Occipital lobe (tissue), 1 donor: ENCODE measurements at regions not wholly inside any gene's neighbourhood (a gene's known extent, or its start where the extent isn't known, plus 50 kb on each side); places are given as distances from the start of the nearest gene placed in this dataset.
"Not testable (repeated sequence)": the region's sequence is repeated elsewhere in the genome, so short reads cannot be mapped to it uniquely, and the experiment has no call there.

ENCODE experiments used
- DNase-seq: peaks from one replicate; lab custom pipeline; 2025; lab: John Stamatoyannopoulos, UW

DNA sequence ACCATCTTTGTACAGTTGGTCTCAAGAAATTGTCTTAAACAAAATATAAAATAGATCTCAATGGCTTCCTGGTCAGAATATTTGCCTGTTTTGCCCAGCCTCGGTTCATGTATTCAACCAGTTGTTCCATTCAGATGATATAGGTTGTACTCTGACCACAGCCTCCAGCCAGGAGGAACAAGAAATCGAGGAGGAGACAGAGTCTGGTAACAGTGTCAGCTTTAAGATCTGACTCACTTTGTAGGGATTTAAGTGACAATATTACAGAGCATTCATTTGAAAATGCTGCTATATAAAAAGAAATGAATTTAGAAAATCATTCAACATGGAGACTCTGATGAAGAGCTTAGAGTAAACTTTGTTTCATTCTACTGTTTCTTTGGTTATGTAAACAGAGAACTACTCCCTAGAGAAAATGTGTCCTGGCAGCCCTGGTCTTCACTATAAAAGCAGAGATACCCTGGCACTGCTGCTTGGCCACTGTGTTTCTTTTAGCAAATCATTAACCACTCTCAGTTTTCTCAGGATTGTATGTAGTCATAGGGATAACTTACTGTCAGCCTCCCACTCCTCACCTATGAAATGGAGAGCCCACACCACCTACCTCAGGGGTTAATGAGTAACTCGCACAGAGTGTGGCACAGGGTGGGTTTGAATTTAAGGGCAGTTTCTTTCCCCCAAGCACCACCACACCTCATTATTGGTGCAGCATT, 53.5 kb downstream of the PAGE2 start:
- DNase-seq, result no peak

DNA sequence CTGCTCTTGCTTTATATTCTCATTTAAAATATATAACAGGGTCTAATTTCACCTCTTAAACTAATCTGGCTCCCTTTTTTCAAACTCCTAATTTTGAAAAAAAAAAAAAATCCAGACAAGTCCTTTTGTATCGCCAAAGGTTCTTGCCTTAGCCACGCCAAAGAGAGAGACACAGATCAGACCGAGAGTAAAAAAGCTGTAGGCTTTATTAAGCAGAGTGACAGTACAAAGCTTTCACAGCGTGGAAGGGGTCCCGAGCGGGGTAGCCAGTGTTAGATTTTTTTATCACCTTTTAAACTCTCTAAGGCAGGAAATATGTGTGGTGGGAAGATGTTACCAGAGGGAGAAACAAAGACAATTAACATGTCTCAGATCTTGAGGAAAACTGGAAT, 54.1 kb downstream of the PAGE2 start:
- no peak for DNase-seq

DNA sequence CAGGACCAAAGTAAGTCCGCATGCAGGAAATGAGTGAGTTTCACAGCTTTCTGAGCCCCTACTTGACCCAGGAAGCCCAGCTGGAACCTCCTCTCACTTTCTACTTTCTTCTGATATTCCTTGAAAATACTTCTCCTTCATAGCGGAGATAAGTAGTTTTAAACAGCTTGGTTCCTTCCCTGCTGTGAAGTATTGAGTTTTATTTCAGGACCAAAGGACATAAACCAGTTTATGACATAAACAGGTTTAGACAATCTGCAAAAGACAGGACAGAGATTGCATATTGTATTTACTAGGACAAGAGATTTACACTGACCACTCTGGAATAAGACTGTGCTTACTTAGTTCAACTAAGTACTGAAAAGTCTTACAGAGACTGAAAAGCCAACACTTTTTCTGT, 54.8 kb downstream of the PAGE2 start:
- DNase-seq, result no peak

DNA sequence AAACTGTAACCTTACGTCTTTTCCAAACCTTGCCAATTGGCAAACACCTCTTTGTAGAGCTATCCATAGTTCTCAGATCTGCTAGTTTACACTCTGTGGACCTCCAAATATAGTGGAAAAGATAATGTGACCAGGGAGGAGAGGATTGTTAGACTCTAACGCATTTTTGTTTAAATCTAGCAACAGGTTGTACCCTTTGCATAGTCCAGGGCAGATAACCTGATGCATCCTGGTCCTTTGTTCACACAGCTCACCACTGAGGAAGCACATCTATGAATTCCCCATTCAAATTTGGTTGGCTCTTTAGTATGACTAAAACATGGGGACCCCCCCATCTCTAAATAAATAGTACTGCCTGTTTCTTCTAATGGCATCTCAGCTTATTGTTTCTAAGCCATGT, 55.9 kb downstream of the PAGE2 start:
- no peak for DNase-seq

DNA sequence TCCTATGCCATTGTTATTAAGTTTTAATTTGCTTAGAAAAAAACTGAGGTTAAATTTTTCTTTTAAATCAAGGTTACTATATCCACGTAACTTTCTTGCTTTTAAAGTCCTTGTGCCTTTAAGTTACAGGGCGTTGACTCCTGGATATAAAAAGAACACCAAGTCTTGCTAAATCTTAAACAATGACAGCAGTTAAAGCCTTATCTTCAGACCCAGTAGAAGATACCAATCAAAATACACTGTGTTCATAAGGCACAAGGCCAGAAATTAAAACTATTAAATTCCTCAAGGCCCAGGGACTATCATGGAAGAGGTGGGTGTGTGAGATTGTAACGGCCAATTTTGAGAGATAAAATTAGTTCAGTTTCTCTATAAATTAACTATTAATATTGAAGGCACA, 60.4 kb downstream of the PAGE2 start:
- DNase-seq, result no peak

DNA sequence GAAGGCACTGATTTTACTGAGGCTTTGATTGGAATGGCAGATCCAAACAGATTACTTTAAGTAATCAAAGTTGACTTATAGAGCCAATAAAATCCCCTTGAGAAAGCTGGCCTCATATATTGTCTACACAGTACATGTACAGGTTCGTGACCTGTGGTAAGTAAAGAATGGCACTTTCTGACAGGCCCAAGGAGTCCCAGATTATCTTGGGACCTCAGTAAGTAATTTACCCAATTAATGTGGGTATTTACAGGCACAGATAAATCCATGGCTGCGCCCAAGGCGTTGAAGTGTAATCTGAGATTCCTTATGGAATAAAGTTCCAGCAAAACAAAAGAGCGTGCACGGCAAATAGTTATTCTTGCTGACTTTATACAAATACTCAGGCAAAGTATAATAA, 62.4 kb downstream of the PAGE2 start:
- DNase-seq, result no peak

DNA sequence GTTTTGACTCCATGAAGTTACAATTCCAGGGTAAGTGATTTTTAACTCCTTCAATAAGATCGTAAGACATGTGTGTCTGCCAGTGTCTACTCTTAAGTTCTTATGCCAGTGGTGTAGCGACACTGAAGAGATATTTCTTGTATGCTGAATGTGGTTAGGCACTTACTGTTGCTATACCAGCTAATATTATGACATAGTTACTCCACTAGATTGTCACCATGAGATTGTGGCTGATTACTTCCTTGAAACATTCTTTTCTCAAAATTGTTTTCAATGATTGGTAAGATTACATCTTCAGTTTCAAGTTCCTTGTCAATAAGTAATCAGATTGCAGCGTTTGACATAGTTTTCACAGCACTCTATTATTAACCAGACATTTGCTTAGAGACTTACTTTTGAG, 60.6 kb upstream of the PAGE5 start:
- no peak for DNase-seq

DNA sequence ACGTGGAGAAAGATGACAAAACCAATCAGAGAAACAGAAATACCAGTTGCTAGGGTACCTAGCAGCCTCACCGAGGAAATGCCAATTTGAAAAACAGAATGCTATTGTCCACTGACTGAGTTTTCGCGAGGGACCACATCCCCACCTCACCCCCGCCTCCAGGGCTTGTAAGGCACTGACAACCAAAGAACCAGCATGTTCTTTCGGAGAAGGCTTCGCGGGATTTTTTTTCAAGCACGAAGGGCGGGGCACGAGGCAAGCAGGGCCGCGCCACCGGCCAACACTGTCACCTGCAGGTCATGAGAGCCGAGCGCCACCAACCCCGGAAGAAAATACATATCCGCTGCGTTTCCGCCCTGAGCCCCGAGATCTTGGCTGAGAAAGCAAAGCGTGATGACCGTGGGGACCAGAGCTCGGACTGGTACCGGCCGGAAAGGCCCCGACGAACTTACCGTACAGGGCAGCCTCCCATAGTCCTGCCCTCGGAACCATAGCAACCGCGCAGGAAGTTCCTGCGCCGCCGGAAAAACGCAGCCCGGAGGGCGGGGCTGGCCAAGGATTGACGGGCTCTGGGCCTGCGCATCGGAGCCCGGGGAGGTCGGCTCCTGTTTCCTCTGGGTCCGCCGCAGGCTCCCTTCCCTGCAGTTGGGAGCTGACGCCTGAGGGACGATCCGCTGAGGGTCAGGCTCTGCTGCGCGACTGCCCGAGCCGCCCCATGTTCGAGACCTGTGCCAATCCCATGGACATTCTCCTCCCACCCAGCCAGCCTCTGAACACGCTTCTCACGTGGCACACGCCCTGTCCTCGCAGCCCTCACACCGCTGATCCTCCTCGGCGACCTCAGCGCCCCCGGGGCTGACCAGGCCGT, 59.2 kb upstream of the PAGE5 start:
- DNase-seq, result peak; percentile 80

DNA sequence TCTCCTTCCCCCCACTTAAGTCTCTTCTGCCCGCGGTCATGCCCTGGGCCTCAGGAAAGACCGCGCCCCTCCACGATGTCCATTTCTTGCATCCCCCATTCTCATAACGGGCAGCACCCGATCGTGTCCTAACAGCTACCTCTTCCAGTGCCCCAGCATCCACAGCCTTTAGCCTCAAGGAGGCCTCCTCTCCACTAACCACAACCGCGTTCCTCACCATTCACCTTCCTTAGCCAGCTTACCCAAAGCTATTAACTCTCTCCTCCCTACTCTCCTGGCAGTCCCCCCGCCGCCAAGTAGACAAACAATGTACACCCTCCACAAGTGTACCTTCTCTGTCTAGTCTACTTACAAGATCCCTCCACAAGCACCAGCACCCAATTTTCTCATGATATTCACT, 58.6 kb upstream of the PAGE5 start:
- DNase-seq, result no peak

DNA sequence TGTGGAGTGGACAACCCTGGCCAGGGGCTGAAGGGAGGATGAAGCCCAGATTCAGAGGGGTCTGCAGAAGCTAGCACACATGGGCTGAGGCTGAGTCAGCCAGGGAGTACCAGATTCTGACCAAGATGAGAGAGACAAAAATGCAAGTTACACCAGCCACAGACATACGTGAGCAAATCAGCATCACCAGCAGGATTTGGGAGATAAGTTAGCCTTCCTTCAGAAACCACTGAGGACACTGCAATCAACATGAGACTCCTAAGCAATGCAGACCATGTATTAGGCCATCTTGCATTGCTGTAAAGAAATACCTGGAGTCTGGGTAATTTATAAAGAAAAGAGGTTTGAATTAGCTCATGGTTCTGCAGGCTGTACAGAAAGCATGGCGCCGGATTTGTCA, 57.0 kb upstream of the PAGE5 start:
- no peak for DNase-seq

DNA sequence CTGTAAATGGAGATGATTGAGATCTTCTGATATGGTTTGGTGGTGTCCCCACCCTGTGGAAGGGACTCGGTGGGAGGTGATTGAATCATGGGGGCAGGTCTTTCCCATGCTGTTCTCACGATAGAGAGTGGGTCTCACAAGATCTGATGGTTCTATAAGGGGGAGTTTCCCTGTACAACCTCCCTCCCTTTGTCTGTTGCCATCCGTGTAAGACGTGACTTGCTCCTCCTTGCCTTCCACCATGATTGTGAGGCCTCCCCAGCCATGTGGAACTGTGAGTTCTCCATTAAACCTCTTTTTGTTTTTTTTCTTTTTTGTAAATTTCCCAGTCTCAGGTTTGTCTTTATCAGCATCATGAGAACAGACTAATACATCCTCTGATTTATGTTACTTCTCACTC, 55.1 kb upstream of the PAGE5 start:
- not testable (repeated sequence) for DNase-seq

DNA sequence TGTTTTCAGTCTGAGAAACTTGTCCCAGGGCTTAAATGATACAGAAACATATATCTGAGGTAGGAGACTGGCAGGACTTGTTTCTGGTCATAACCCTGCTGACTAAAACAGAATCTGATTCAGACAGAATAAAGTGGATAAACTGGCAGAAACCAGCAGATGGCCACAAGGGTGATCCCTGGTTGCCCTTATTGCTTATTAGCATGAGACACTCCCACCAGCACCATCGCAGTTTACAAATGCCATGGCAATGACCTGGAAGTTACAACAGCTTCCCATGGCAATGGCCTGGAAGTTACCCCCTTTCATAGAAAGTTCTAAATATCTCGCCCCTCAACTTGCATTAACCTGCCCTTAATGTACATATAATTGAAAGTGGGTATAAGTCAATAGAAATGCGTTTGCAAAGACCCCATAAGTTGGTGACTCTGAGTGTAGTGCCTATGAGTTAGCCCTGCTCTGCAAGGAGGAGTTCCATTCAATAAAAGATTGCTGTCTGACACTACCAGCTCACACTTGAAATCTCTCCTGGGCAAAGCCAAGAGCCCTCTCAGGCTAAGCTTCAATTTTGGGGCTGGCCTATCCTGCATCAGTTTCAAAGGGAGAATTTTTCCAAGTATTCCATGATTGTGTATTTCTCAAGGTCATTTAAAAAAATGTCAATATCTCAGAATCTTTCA, 52.9 kb upstream of the PAGE5 start:
- no peak for DNase-seq

DNA sequence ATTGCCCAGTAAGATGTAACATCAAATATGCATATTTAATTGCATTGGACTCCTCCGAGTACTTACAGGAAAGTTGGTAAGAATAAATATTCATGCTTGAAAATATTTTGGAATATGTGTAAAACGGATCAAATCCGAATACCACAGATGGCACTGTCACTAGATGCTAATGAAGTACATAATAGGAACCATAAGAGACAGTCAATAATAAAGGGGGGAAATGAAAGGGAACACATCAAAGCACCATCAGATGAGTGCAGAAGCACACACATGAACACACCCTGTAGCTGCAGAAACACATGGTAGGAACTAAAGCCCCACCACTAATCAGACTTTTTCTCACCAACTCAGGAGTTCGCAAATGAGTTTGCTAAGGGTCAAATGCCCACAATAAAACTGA, 52.2 kb upstream of the PAGE5 start:
- DNase-seq, result no peak

DNA sequence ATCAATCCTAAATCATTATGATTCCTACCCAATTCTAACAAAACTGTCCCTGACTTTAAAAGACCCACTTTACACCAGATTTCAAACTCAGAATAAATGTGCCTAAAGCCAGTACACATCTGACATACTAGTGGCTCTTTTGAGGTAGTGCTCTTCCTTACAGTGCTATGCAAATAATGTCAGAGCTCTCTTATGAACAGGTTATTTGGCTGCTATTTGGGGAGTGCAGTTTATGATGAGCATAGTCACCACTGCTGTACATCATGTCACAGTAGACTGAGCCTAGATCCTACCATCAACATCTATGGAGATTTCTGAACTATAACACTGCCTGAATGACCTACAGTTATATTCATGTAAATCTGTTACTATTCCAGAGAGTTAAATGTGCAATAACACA, 50.4 kb upstream of the PAGE5 start:
- no peak for DNase-seq
